ENCODE measurements at regions not wholly inside any gene's neighbourhood (a gene's known extent, or its start where the extent isn't known, plus 50 kb on each side); places are given as distances from the start of the nearest gene placed in this dataset.
A peak's percentile ranks its signal among the peaks of the same experiment; 100 is the strongest.

GRCh38 chr13:40058757-40059236 is 403.3 kb downstream of the COG6 start:
- no peak for TF ChIP-seq CTCF (IDR thresholded peaks at IDR 0.05; ENCODE audit: extremely low read depth, missing control alignments)
- DNase-seq (ENCODE audit: low spot score) = peak; percentile 22

DNA sequence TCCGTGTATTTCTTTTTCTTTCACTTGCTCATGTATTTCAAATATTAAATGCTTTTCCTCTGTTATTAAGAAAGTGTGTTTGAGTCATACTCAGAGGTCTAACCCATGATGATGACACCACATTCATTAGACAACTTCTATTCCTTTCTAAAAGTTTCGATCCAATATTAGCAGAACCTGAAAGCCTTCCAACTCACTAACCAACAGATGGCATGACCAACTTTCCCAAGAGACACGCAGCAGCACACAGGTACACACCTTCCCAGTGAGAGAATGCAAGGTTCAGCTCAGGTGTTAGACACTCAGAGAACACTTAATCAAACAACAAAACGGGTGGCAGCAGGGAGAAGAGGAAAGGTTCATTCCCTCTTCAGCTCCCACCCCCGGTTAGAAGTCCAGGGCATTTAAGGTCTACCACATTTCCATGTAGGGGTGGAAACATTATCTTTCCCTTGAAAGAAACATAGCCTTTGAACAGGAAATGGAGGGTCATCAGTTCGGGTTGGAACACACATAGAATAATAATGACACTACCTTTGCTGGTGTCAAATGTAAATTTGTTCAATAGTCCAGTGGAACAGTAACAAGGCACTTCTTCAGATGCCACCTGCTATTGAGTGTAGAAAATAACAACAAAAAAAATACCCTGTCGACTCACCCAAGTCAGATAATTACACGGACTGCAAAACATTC is 404.2 kb downstream of the COG6 start:
- no peak for DNase-seq (ENCODE audit: low spot score)
- no peak for TF ChIP-seq CTCF (IDR thresholded peaks at IDR 0.05; ENCODE audit: extremely low read depth, missing control alignments)

GRCh38 chr13:40060296-40061007 is 405.0 kb downstream of the COG6 start:
- DNase-seq (ENCODE audit: low spot score) = peak; percentile 38
- no peak for TF ChIP-seq CTCF (IDR thresholded peaks at IDR 0.05; ENCODE audit: extremely low read depth, missing control alignments)

- TF ChIP-seq CTCF (IDR thresholded peaks at IDR 0.05; ENCODE audit: extremely low read depth, missing control alignments) = no peak
- no peak for DNase-seq (ENCODE audit: low spot score)
These were observed 406.3 kb downstream of the COG6 start for GRCh38 chr13:40061466-40062450.

DNA sequence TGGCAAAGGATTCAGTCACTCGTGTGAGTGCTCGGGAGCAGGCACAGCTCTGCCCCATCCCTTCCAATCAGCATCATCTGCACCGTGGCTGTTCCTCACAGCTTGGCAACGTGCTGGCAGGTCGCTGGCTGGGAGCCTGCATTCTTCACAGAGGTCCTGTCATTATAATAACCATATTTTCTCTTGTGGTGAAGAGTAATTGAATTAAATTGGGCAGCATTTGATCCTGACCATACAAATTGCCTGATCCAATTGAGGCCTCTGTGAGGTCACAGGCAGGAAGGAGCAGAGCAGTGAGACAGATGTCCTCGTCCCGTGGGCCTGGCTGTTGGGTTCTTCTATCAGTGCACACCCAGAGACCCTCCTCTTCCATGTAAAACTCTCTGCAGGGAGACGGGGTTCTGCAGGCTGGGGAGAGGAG is 407.8 kb downstream of the COG6 start:
- TF ChIP-seq CTCF (IDR thresholded peaks at IDR 0.05; ENCODE audit: extremely low read depth, missing control alignments) = no peak
- no peak for DNase-seq (ENCODE audit: low spot score)

DNA sequence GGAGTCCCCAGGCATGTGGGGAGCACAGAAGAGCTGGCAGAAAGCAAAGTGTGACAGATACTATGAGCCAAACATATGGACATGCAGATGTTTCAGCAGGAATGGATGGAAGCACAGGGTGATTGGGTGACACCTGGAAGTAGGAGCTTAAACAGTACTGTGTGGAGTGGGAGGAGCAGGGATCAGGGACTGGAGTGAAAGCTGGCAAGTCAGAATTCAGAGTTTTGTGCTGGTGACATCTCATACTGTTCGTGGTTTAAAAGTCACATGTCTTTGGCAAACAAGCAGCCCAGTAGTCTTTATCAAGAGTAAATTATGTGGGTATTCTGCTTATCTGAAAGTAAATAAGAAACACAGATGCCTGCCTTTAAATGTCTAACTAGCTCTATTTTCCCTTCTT is 408.2 kb downstream of the COG6 start:
- DNase-seq (ENCODE audit: low spot score) = no peak
- TF ChIP-seq CTCF (IDR thresholded peaks at IDR 0.05; ENCODE audit: extremely low read depth, missing control alignments) = no peak

Measured in GM20000 (cell line).